GM18511 (cell line): ENCODE measurements at regions not wholly inside any gene's neighbourhood (a gene's known extent, or its start where the extent isn't known, plus 50 kb on each side); places are given as distances from the start of the nearest gene placed in this dataset.
"Not testable (repeated sequence)": the region's sequence is repeated elsewhere in the genome, so short reads cannot be mapped to it uniquely, and the experiment has no call there.

Source experiments
- ATAC-seq: cut with Tn5 transposase; IDR thresholded peaks from one replicate; pipeline ENCODE4 v1.9.1; 2021; ENCODE audit warnings: mild to moderate bottlenecking, moderate library complexity; ENCODE audit not compliant: unreplicated experiment

- ATAC-seq = no peak
Measured at GRCh38 chr7:19307554-19307953, 162.3 kb upstream of the FERD3L start.

GRCh38 chr7:19305698-19306097 is 160.5 kb upstream of the FERD3L start:
- no peak for ATAC-seq

- ATAC-seq = no peak
Measured at GRCh38 chr7:19304086-19304485, 158.9 kb upstream of the FERD3L start.

- ATAC-seq = no peak
Measured at GRCh38 chr7:19302731-19303130, 157.5 kb upstream of the FERD3L start.

- ATAC-seq = no peak
Measured at GRCh38 chr7:19296617-19297016, 151.4 kb upstream of the FERD3L start.

- ATAC-seq = no peak
Measured at GRCh38 chr7:19295376-19295775, 150.2 kb upstream of the FERD3L start.

- ATAC-seq = no peak
Measured at GRCh38 chr7:19294619-19295018, 149.4 kb upstream of the FERD3L start.

- ATAC-seq = no peak
Measured at GRCh38 chr7:19293431-19293830, 148.2 kb upstream of the FERD3L start.

- ATAC-seq = no peak
Measured at GRCh38 chr7:19290968-19291367, 145.7 kb upstream of the FERD3L start.

- no peak for ATAC-seq
Measured at GRCh38 chr7:19290066-19290465, 144.8 kb upstream of the FERD3L start.

GRCh38 chr7:19284596-19285300 is 139.5 kb upstream of the FERD3L start:
- ATAC-seq = no peak

GRCh38 chr7:19284136-19284535 is 138.9 kb upstream of the FERD3L start:
- no peak for ATAC-seq

GRCh38 chr7:19275000-19275399 is 129.8 kb upstream of the FERD3L start:
- no peak for ATAC-seq

GRCh38 chr7:19272329-19272728 is 127.1 kb upstream of the FERD3L start:
- ATAC-seq = not testable (repeated sequence)

GRCh38 chr7:19269301-19269700 is 124.1 kb upstream of the FERD3L start:
- no peak for ATAC-seq

GRCh38 chr7:19268737-19269136 is 123.5 kb upstream of the FERD3L start:
- no peak for ATAC-seq

GRCh38 chr7:19262826-19263225 is 117.6 kb upstream of the FERD3L start:
- no peak for ATAC-seq

GRCh38 chr7:19249281-19249680 is 104.1 kb upstream of the FERD3L start:
- no peak for ATAC-seq

- ATAC-seq = no peak
Measured at GRCh38 chr7:19248681-19249080, 103.5 kb upstream of the FERD3L start.

- ATAC-seq = no peak
Measured at GRCh38 chr7:19248115-19248514, 102.9 kb upstream of the FERD3L start.

- no peak for ATAC-seq
Measured at GRCh38 chr7:19247017-19247416, 101.8 kb upstream of the FERD3L start.

GRCh38 chr7:19242246-19242645 is 97.0 kb upstream of the FERD3L start:
- no peak for ATAC-seq

- no peak for ATAC-seq
Measured at GRCh38 chr7:19239951-19240350, 94.7 kb upstream of the FERD3L start.
